GM08714 (cell line): ENCODE measurements at regions not wholly inside any gene's neighbourhood (a gene's known extent, or its start where the extent isn't known, plus 50 kb on each side); places are given as distances from the start of the nearest gene placed in this dataset.

Experiments
- H3K4me3 ChIP-seq: fragments of 200-500 bp; sonication (Bioruptor generic); 2 replicates; pipeline ENCODE4 v1.5.1; 2014; ENCODE audit warnings: mild to moderate bottlenecking, low read length, inconsistent platforms
- ZNF274 ChIP-seq: IDR thresholded peaks from 2 replicates; pipeline ENCODE4 v1.6.1; 2012; ENCODE audit warnings: mild to moderate bottlenecking, low read depth, low read length

DNA sequence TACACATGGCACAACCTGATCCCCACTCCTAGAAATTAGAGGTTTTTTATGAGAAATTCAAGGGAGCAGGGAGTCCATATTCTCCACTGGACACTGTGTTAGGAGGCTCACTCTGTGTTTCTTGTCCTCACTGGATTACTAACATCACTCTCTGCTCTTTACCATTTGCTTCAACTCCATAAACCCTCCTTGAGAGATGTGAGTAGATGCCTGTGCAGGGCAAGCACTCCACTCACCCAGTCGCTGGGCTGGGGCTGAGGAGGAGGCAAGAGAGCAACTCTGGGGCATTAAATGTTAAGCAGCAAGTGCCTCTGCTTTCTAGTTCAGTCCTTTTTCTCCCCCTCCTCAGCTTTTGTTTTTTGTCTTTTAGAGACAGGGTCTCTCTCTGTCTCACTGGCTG lies 115.1 kb downstream of the LARP7 start:
- H3K4me3 ChIP-seq = no peak overlapping the region
- no peak for TF ChIP-seq ZNF274

DNA sequence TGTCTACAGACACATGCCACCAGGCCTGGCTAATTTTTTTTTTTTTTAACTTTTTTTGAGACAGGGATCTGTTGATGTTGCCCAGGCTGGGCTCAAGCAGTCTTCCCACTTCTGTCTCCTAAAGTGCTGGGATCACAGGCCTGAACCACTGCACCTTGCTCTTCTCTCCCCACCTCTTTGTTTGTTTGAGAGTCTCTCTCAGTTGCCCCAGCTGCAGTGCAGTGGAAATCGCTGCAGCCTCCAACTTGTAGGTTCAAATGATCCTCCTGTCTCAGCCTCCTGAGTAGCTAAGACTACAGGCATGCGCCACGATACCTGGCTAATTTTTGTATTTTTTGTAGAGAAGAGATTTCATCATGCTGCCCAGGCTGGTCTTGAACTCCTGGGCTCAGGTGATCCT lies 115.6 kb downstream of the LARP7 start:
- H3K4me3 ChIP-seq = no peak overlapping the region
- TF ChIP-seq ZNF274 = no peak

DNA sequence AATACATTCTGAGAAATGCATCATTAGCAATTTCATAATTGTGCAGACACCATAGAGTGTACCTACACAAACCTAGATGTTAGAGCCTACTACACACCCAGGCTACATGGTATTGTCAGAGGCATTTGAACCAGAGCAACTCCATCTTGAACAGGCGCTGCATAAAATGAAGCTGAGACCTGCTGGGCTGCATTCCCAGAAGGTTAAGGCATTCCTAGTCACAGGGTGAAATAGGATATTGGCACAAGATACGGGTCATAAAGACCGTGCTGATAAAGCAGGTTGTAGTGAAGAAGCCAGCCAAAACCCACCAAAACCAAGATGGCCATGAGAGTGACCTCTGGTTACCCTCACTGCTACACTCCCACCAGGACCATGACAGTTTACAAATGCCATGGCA lies 116.4 kb downstream of the LARP7 start:
- H3K4me3 ChIP-seq = no peak overlapping the region
- TF ChIP-seq ZNF274 = no peak

DNA sequence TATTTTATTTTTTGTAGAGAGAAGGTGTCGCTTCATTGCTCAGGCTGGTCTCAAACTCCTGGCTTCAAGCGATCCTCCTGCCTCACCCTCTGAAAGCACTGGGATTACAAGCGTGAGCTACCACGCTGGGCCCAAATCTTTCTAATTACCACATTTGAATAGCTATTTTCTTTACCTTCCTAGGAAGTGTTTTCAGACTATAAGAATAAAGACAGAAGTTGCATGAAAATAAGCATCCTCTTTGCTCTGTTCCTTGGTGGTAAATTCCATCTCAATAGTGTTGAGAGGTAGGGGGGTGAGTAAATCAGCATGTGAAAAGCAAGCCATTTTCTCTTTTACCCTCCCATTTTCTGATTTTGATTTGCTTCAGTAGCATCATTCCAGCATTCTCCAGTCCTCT lies 122.4 kb downstream of the LARP7 start:
- H3K4me3 ChIP-seq = no peak overlapping the region
- no peak for TF ChIP-seq ZNF274

DNA sequence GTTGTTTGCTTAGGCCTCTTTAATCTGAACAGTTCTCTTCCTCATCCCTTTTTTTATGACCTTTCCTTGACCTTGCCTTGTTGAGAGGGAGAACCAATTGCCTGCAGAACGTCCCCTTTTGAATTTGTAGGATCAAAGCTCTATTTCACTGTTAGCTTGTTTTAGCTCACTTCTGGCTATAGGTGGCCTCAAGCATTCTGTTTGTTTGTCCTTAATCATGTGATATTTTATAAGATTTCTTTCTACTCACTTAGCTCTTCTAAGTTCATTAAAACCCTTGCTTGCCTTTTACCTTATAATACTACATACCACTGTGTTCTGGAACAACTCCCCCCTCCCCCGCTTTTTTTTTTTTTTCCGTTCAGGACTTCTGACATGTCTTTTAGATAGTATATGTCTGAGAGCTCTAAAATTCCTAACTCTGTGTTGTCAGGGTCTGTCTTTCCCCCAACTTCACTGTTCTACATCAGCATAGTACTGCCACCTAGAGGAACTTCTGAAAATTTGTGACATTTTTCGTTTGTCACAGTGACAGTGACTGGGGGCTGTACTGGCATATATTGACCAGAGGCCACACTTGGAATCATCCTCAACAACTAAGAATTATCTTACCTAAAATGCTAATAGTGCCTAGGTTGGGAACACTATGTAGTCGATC lies 128.5 kb downstream of the LARP7 start:
- H3K4me3 ChIP-seq = no peak overlapping the region
- no peak for TF ChIP-seq ZNF274

DNA sequence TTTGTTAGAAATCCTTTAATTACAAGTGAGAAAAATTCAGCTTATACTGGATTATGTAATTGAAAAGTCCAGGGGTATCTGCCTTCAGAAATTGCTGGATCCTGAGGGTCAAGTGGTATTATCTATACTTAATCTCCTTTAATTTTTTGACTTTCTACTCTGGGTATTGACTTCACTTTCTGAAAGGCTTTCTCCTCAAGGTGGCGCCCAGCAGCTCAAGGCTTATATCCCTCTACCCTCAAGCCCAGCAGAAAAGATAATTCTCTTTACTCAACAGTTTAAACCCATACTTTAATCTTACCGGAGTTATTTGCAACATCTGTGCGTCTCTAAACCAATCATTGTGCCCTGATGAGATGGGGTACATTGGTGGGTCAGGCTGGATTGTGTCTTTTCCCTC lies 129.5 kb downstream of the LARP7 start:
- TF ChIP-seq ZNF274 = no peak
- no peak overlapping the region for H3K4me3 ChIP-seq

DNA sequence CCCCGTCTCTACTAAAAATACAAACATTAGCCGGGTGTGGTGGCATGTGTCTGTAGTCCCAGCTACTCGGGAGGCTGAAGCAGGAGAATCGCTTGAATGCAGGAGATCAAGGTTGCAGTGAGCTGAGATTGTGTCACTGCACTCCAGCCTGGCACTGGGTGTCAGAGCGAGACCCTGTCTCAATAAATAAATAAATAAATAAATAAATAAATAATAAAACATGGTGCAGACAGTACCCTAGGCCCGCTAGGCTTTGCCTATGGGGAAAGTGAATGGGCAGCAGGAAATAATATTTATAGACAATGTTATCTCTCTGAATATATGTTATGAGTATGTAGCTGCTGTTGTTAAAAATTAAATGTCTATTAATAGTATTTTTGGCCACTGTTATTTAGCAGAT lies 130.4 kb downstream of the LARP7 start:
- no peak for TF ChIP-seq ZNF274

DNA sequence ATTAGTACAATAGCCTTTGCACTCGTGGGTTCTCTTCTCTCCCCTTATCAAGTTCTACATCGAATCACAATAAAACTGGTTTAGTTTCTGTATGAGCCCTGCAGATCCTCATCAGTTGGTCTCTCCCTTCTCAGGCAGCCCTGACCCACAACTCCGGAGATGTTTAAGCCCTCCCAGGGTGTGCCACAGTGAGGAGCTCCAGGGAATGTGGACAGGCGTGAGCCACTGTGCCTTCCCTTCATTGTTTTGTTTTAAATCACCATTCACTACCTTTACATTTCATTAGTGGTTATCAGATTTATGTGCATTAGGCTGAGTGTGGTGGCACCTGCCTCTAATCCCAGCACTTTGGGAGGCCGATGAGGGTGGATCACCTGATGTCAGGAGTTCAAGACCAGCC lies 133.2 kb downstream of the LARP7 start:
- H3K4me3 ChIP-seq = no peak overlapping the region
- no peak for TF ChIP-seq ZNF274

More for the DNA sequence above, 130.4 kb downstream of the LARP7 start:
- no peak overlapping the region for H3K4me3 ChIP-seq

DNA sequence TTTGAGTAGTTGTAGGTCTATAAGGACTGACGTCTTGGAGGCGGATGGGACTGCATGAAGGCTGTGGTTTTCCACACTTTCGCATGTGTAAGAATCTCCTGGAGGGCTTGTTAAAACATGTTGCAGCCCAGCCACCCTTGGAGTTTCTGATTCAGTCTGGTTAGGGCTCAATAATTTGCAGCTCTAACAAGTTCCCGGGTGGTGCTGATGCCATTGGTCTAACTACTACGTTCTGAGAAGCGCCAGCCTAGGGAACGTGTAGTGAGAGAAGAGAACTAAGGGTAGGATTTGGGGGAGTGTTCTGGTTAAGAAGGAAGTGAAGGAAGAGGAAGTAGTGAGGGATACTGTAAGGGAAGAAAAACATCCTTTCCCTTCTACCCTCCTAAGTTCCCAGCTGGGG lies 138.9 kb downstream of the LARP7 start:
- no peak for TF ChIP-seq ZNF274
- no peak overlapping the region for H3K4me3 ChIP-seq

DNA sequence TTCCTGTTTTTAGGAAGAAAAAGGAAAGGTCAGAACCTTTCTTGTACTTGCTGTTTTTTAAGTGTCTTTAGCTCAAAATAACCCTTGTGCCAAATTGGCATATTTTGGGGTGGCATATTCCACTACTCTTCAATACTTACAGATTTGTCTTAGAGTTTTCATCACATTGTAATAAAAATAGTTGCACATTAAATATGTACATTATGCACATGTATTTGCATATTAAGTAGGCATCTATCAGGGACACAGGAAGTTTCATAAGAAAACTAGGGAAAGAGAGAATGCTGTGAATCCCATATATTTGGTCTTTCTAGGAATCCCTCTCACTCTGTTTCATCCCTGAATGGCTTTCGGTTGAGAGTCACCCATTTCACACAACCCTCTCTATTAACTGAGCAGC lies 139.6 kb downstream of the LARP7 start:
- TF ChIP-seq ZNF274 = no peak
- no peak overlapping the region for H3K4me3 ChIP-seq

DNA sequence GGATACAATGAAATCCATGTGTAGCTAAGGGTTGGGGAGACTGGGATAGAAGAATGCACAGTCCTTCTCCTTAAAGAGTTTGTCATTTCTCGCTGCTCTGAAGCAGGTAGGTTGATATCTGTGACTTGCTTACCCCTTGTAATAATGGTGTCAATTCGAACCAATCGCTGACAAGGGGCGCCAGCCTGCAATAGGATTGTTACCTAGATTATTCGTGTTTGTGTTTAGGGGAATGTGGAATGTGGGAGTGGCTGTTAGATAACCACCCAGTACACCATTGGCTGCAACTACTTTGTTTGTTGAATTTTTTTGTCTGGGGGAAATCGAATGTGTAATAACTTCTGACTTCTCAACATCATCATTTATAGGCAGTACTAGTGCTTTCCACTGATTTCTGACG lies 141.6 kb downstream of the LARP7 start:
- TF ChIP-seq ZNF274 = no peak
- no peak overlapping the region for H3K4me3 ChIP-seq

DNA sequence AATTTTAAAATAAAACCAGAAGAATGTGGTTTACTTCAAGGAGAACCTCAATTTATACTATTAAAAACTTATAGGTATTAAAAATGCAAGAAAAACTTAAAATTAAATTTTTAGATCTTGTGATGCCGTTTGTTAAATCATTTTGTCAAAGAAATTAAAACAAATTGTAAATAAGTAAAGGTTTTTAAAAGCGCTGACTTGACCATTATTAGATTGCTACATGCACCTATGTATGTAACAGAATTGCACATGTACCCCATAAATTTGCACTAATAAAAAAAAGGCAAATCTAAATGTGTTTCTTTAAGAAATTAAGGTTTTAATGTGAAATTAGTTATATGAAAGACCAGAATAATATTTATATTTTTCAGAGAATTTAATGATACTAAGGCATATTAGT lies 156.1 kb downstream of the LARP7 start:
- no peak for TF ChIP-seq ZNF274
- no peak overlapping the region for H3K4me3 ChIP-seq

DNA sequence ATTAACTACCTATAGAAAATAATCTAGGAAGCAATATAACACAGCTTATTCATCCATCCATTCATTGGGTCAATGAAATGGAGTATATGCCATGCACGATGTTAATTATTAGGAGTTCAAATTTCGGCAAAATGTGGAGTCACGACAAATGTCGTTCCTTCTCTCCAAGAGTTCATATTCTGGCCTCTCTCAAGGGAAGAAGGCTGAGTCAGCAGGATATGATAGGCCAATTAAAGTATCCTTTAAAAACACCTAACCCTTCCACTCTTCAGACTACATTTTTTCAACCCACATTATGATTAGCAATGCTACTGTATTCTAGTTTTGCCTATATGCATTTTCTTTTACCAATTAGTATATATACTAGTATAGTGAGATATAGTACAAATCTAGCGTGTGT lies 163.1 kb downstream of the LARP7 start:
- TF ChIP-seq ZNF274 = no peak
- no peak overlapping the region for H3K4me3 ChIP-seq

DNA sequence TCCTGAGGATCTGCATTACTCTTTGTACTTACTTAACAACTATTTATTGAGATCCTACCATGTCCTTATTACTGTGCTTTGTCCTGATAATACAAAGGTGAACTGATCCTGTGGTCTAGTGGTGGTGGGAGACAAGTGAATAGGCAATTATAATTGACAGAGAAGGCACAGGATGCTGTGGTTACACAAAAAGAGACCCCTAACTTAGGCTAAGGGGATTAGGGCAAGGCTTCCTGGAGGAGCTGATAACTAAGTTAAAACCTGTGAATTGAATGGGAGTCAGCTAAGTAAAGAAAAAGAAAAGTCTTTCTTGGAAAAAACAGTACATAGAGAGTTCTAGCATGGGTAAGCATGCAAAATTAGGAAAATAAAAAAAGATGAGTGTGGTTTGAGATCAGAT lies 164.4 kb downstream of the LARP7 start:
- TF ChIP-seq ZNF274 = no peak
- H3K4me3 ChIP-seq = no peak overlapping the region

DNA sequence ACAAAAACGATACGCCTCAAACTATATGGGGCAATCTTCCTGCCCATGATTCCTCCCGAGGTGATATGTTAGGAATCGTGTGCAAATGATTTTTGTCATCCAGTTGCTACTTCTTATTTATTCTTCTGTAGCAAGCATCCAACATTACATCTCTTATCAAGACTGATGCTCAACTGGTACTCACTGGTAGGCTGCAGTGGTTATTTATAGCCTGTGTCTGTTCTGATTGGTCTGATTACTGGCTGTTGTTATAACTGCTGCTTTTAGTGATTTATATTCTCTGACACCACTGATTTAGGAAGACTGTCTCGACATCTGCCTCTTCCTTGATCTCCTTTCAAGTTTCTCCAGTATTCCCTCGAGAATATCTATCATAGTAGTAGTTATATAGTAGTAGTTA lies 165.8 kb downstream of the LARP7 start:
- H3K4me3 ChIP-seq = no peak overlapping the region
- TF ChIP-seq ZNF274 = no peak

DNA sequence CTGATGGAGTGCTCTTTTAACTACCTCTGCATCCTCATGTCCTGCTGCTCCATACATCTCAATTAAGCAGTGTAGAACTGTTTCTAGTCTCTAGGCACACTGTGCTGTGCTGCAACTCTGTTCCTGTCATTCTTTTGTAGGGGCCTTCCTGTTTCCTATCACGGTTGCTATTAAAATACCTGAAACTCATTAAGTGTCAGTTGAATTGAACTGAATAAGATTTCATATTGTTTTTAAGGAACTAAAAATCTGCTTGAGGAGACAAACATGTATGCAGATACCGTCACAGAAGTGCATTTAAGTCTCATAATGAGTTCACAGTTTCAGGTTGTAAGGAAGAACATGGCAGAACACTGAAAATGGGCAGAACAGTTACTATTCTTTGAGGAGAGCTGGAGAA lies 170.1 kb downstream of the LARP7 start:
- H3K4me3 ChIP-seq = no peak overlapping the region
- no peak for TF ChIP-seq ZNF274

DNA sequence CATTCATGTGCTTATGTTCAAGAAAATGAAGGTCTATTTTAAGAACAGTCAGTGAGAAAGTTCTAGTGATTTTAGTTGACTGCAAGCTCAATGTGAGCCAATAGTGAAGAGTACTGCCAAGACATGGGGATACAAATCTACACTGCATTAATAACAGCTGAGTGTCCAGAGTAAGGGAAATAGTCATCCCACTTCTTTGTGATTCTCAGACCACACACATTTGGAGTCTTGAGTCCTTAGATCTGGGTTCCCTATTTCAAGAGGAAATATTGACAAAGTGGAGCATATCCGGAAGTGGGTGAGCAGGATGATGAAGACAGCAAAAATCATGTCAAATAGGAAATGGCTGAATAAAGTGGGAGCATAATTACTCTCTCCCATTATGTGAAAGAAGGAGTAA lies 171.1 kb downstream of the LARP7 start:
- TF ChIP-seq ZNF274 = no peak
- H3K4me3 ChIP-seq = no peak overlapping the region

DNA sequence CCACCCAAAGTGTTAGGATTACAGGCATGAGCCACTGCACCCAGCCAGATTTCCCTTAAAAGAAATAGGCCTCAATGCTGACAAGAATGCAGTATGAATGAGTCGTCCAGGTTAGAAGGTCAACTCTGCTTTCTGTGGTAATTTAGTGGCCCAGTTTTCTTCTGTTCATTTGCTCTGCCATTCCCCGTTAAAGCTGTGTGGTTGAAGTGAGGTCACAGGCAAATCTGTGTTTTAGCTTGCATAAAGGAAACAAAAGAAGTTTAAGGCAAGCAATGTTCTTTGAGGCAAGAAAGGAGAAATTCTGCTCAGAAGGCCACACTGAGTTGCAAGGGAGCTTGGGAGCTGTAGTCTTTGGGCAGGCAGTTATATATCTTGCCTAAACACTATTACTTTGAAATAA lies 176.8 kb downstream of the LARP7 start:
- TF ChIP-seq ZNF274 = no peak
- H3K4me3 ChIP-seq = no peak overlapping the region
